BE2C (cell line): ENCODE measurements at regions not wholly inside any gene's neighbourhood (a gene's known extent, or its start where the extent isn't known, plus 50 kb on each side); places are given as distances from the start of the nearest gene placed in this dataset.
"Not testable (repeated sequence)": the region's sequence is repeated elsewhere in the genome, so short reads cannot be mapped to it uniquely, and the experiment has no call there.

Experiments
- DNase-seq: peaks from one replicate; pipeline ENCODE4 v3.0.0-alpha.2; 2020
- H3K27me3 ChIP-seq: fragments of 250-450 bp; sonication (Bioruptor Pico); 2 replicates; pipeline ENCODE4 v1.5.1; 2020; ENCODE audit warnings: mild to moderate bottlenecking
- H3K36me3 ChIP-seq: fragments of 250-450 bp; sonication (Bioruptor Pico); 2 replicates; pipeline ENCODE4 v1.5.1; 2020; ENCODE audit warnings: mild to moderate bottlenecking
- H3K4me1 ChIP-seq: fragments of 250-450 bp; sonication (Bioruptor Pico); 2 replicates; pipeline ENCODE4 v1.5.1; 2020
- H3K4me3 ChIP-seq: 2 replicates; pipeline ENCODE4 v1.5.1; 2011; ENCODE audit warnings: low read depth, low read length
- H3K9me3 ChIP-seq: fragments of 250-450 bp; sonication (Bioruptor Pico); 2 replicates; pipeline ENCODE4 v1.5.1; 2020
- CTCF ChIP-seq: IDR thresholded peaks from 2 replicates; pipeline ENCODE4 v1.5.1; 2012; ENCODE audit warnings: mild to moderate bottlenecking, low read depth, low read length

GRCh38 chr14:86915406-86915805, 1077.6 kb downstream of the GALC start:
- DNase-seq = no peak
- no peaks in the 10 kb centered on the region for H3K4me1 ChIP-seq
- no peaks in the 10 kb centered on the region for H3K27me3 ChIP-seq
- no peaks in the 10 kb centered on the region for H3K9me3 ChIP-seq
- H3K36me3 ChIP-seq = no peaks in the 10 kb centered on the region
- no peak for TF ChIP-seq CTCF
- H3K4me3 ChIP-seq = no peak overlapping the region

GRCh38 chr14:86912709-86913108, 1080.3 kb downstream of the GALC start:
- H3K4me1 ChIP-seq = no peaks in the 10 kb centered on the region
- H3K9me3 ChIP-seq = no peaks in the 10 kb centered on the region
- no peaks in the 10 kb centered on the region for H3K36me3 ChIP-seq
- no peak for DNase-seq
- no peak for TF ChIP-seq CTCF
- no peaks in the 10 kb centered on the region; the same call in 1 of the 2 replicates for H3K27me3 ChIP-seq
- H3K4me3 ChIP-seq = no peak overlapping the region

GRCh38 chr14:86911486-86911885, 1081.5 kb downstream of the GALC start:
- Histone ChIP-seq H3K4me3 (no peak overlapping the region), H3K9me3 (no peaks in the 10 kb centered on the region), H3K27me3 (no peaks in the 10 kb centered on the region; the same call in 1 of the 2 replicates), H3K36me3 (no peaks in the 10 kb centered on the region), H3K4me1 (no peaks in the 10 kb centered on the region)
- no peak for TF ChIP-seq CTCF
- DNase-seq = no peak

GRCh38 chr14:86905386-86905926, 1087.5 kb downstream of the GALC start:
- not testable (repeated sequence) for H3K27me3 ChIP-seq, DNase-seq, H3K36me3 ChIP-seq, H3K4me1 ChIP-seq, H3K9me3 ChIP-seq, H3K4me3 ChIP-seq

GRCh38 chr14:86902176-86902950, 1090.6 kb downstream of the GALC start:
- Histone ChIP-seq H3K36me3 (no peaks in the 10 kb centered on the region), H3K4me3 (no peak overlapping the region), H3K9me3 (no peaks in the 10 kb centered on the region; the same call in 1 of the 2 replicates), H3K27me3 (no peaks in the 10 kb centered on the region), H3K4me1 (no peaks in the 10 kb centered on the region)
- no peak for TF ChIP-seq CTCF
- DNase-seq = no peak

GRCh38 chr14:86897704-86898513, 1095.1 kb downstream of the GALC start:
- Histone ChIP-seq H3K4me3 (no peak overlapping the region), H3K4me1 (no peaks in the 10 kb centered on the region), H3K27me3 (no peaks in the 10 kb centered on the region), H3K9me3 (no peaks in the 10 kb centered on the region; the same call in 1 of the 2 replicates), H3K36me3 (no peaks in the 10 kb centered on the region)
- no peak for DNase-seq
- TF ChIP-seq CTCF = no peak
